ENCODE measurements at regions not wholly inside any gene's neighbourhood (a gene's known extent, or its start where the extent isn't known, plus 50 kb on each side); places are given as distances from the start of the nearest gene placed in this dataset.

DNA sequence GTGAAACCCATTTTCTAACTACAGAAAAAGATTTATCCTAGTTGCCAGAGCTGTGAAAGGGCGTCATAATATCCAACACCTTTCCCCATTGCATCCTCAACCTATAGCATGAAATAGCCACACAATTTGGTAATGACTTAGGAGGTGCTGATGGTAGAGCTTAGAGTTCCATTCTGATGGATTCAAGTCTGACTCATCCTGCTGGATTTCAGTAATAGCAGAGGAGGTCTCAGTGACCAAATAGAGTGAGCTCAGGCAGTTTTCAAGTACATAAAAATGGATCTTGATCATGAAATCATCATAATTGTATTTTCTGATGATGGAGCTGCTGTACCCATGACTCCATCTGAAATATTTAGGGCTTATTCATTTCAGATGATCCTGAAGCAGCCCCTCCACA is 270.7 kb upstream of the KLHL29 start:
- TF ChIP-seq, protein P1, sequence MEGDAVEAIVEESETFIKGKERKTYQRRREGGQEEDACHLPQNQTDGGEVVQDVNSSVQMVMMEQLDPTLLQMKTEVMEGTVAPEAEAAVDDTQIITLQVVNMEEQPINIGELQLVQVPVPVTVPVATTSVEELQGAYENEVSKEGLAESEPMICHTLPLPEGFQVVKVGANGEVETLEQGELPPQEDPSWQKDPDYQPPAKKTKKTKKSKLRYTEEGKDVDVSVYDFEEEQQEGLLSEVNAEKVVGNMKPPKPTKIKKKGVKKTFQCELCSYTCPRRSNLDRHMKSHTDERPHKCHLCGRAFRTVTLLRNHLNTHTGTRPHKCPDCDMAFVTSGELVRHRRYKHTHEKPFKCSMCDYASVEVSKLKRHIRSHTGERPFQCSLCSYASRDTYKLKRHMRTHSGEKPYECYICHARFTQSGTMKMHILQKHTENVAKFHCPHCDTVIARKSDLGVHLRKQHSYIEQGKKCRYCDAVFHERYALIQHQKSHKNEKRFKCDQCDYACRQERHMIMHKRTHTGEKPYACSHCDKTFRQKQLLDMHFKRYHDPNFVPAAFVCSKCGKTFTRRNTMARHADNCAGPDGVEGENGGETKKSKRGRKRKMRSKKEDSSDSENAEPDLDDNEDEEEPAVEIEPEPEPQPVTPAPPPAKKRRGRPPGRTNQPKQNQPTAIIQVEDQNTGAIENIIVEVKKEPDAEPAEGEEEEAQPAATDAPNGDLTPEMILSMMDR (conservative IDR thresholded peaks at IDR 0.05; ENCODE audit: low read depth): no peak
- no peak for DNase-seq (ENCODE audit: low spot score)
- POLR2A ChIA-PET (ENCODE audit: low non-redundant PET): interaction anchor here (0.5 kb wide), 1 partner anchor 1538 kb away, joined by 3 read pairs; no protein-coding TSS in a partner anchor
- CTCF ChIA-PET: no interaction called here
- no peak overlapping the region for H3K27ac ChIP-seq

GRCh38 chr2:23118313-23118712 is 266.7 kb upstream of the KLHL29 start:
- TF ChIP-seq, protein P1 (conservative IDR thresholded peaks at IDR 0.05; ENCODE audit: low read depth): no peak
- ChIA-PET POLR2A (ENCODE audit: low non-redundant PET) (no interaction called here), CTCF (no interaction called here)
- H3K27ac ChIP-seq: no peak overlapping the region
- no peak for DNase-seq (ENCODE audit: low spot score)

- no peak for DNase-seq (ENCODE audit: low spot score)
- TF ChIP-seq, protein P1 (conservative IDR thresholded peaks at IDR 0.05; ENCODE audit: low read depth): no peak
- H3K27ac ChIP-seq: no peak overlapping the region
- ChIA-PET POLR2A (ENCODE audit: low non-redundant PET) (no interaction called here), CTCF (no interaction called here)
These were observed 266.1 kb upstream of the KLHL29 start for GRCh38 chr2:23118894-23119293.

DNA sequence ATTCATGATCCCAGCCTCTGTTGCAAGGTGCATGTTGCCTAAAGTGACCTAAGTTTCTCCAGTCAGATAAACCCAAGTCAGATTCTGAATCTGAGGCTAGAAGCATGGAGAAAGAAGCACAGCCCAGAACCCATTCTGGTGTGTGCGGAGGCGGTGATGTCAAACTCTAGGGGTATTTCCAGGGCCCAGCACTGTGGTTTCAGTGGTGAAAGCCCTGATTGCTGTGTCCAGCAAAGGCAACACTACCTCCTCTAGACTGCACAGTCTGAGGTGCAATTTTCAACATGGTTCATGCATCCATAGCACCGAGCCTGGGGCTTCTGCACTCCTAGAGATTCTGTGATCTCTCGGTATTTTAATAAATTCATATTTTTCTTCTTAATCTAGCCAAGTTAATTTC is 264.8 kb upstream of the KLHL29 start:
- POLR2A ChIA-PET (ENCODE audit: low non-redundant PET): no interaction called here
- no peak overlapping the region for H3K27ac ChIP-seq
- TF ChIP-seq, protein P1 (conservative IDR thresholded peaks at IDR 0.05; ENCODE audit: low read depth): no peak
- CTCF ChIA-PET: no interaction called here
- no peak for DNase-seq (ENCODE audit: low spot score)

DNA sequence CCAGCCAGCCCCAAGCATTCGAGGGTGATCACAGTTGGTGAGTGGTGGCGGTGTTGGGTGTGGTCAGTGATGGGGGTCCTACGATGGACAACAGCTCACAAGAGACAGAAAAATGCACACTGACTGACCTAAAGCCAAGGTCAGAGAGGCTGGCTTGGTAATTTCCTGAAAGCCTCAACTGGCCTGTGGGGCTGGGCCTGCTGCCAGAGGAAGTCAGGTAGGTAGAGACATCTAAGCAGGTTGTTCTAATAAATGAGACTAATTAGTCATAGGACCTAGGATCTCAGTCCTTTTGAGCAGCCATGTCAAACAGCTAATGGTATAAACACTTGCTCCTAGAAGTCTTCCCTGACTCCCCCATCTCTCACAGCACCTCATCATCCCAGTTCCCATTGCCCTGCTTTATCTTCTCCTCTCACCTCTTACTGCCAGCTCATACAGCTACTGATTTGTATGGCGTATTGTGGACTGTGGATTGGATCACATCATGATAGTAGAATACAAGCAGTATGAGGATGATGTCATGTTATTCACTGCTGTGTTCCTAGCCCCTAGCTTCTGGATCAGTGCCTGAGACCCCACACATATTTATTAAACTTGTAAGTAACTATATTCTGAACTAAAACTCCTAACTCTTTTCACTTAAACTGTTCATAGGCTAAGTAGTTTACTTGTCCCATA is 262.9 kb upstream of the KLHL29 start:
- ChIA-PET POLR2A (ENCODE audit: low non-redundant PET) (no interaction called here), CTCF (no interaction called here)
- no peak for DNase-seq (ENCODE audit: low spot score)
- no peak overlapping the region for H3K27ac ChIP-seq
- TF ChIP-seq, protein P1 (conservative IDR thresholded peaks at IDR 0.05; ENCODE audit: low read depth): no peak

GRCh38 chr2:23122681-23123215 is 262.2 kb upstream of the KLHL29 start:
- ChIA-PET CTCF (no interaction called here), POLR2A (ENCODE audit: low non-redundant PET) (no interaction called here)
- TF ChIP-seq, protein P1 (conservative IDR thresholded peaks at IDR 0.05; ENCODE audit: low read depth): no peak
- H3K27ac ChIP-seq: no peak overlapping the region
- DNase-seq (ENCODE audit: low spot score): no peak
